ENCODE measurements at regions not wholly inside any gene's neighbourhood (a gene's known extent, or its start where the extent isn't known, plus 50 kb on each side); places are given as distances from the start of the nearest gene placed in this dataset.

DNA sequence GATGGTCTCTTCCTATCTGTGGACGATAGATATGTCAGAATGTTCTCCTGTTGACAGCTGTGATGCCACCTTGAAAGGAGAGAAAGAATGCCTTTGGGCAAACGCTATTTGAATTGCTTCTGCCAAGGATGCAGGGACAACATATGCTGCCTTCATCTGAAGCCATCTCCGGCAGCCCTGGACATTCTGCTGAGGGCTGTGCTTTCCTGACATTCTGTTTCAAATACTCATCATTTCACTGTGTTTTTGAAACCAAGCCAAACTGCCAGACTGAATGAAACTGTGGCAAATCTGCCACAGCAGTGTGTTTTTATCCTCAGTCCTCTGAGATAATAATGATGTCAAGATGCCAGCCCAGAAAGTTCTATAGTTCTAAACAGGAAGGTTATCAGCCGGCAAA lies 85.8 kb upstream of the BCAT1 start:
- no peak overlapping the region for H2BK12ac ChIP-seq (ENCODE audit: low read length)
- H3K18ac ChIP-seq (ENCODE audit: low read length), result no peak overlapping the region
- H2BK120ac ChIP-seq (ENCODE audit: low read depth, low read length), result no peak overlapping the region
- DNase-seq (ENCODE audit: low spot score), result no peak
- H3K4me1 ChIP-seq (ENCODE audit: control insufficient read depth in 2 of 2, insufficient read depth in 1 of 2, low read depth in 1 of 2, low read length in 2 of 2), result peaks cover 0 to 4% of the 10 kb centered on the region in 2 donors
- no peak overlapping the region for H3K4me2 ChIP-seq (ENCODE audit: insufficient read depth, low read length, poor library complexity, severe bottlenecking)
- no peaks in the 10 kb centered on the region for H3K36me3 ChIP-seq (replicated peaks in 1 of 2; ENCODE audit: control insufficient read depth in 2 of 2, insufficient read depth in 2 of 2, low read length in 2 of 2)
- H3K14ac ChIP-seq (ENCODE audit: low read length), result no peak overlapping the region
- H3K23ac ChIP-seq (ENCODE audit: low read depth, low read length, poor library complexity), result no peak overlapping the region
- no peak overlapping the region for H4K8ac ChIP-seq (ENCODE audit: low read depth, low read length)
- H3K9me3 ChIP-seq (replicated peaks in 1 of 2; ENCODE audit: control insufficient read depth in 2 of 2, insufficient read depth in 1 of 2, low read depth in 1 of 2, low read length in 2 of 2), result no peaks in the 10 kb centered on the region
- H3K79me1 ChIP-seq (ENCODE audit: low read depth, low read length), result no peaks in the 10 kb centered on the region
- no peak overlapping the region for H2AFZ ChIP-seq (ENCODE audit: low read length)
- H2AK5ac ChIP-seq (ENCODE audit: low read depth, low read length), result no peak overlapping the region
- no peak overlapping the region for H2BK5ac ChIP-seq (ENCODE audit: low read length)
- H4K91ac ChIP-seq (ENCODE audit: low read depth, low read length, poor library complexity), result no peak overlapping the region
- WGBS, 2 donors (ENCODE audit: extremely low coverage in 2 of 2, insufficient read length in 2 of 2, insufficient replicate concordance in 1 of 2), result no CpG with 5 or more reads among the region's 4 CpGs
- H3K4me3 ChIP-seq (ENCODE audit: low read length in 2 of 2), result no peak overlapping the region
- no peak overlapping the region for H3K27ac ChIP-seq (replicated peaks; ENCODE audit: low read length)
- no peak overlapping the region for H2BK15ac ChIP-seq (ENCODE audit: low read length)
- H3K27me3 ChIP-seq (ENCODE audit: control insufficient read depth in 3 of 3, insufficient read depth in 3 of 3, low read depth in 1 of 3, low read length in 3 of 3), result no peaks in the 10 kb centered on the region
- no peak overlapping the region for H3K9ac ChIP-seq (ENCODE audit: low read depth, low read length, poor library complexity)
- H3K4ac ChIP-seq (ENCODE audit: low read length), result no peak overlapping the region

DNA sequence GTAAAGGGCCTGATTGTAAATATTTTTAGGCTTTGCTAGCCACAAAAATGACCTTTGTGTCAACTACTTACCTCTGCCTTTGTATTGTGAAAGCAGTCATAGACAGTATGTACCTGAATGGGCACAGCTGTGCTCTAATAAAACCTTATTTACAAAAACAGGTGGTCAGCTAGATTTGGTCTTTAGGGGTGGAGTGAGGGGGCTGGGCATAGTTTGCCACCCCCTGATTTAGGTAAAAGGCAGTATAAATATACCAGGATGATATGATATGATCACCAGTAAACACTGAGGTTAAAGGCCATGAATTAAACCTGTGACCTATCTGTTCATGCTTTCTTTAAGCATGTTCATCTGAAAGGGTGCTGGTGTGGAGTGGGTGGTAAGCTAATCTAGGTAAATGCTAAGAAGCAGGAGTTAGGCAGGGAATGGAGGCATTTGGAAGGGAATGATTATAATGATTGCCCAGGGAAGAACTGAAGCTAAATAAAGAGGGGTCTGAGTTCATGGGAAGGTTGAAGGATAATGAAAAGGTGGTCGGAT lies 77.1 kb upstream of the BCAT1 start:
- Histone ChIP-seq H3K4ac (ENCODE audit: low read length) (no peak overlapping the region), H2BK12ac (ENCODE audit: low read length) (no peak overlapping the region), H2BK120ac (ENCODE audit: low read depth, low read length) (no peak overlapping the region), H3K4me3 (ENCODE audit: low read length in 2 of 2) (no peak overlapping the region), H3K27ac (replicated peaks; ENCODE audit: low read length) (no peak overlapping the region), H3K27me3 (ENCODE audit: control insufficient read depth in 3 of 3, insufficient read depth in 3 of 3, low read depth in 1 of 3, low read length in 3 of 3) (no peaks in the 10 kb centered on the region), H2BK15ac (ENCODE audit: low read length) (no peak overlapping the region), H3K9me3 (replicated peaks in 1 of 2; ENCODE audit: control insufficient read depth in 2 of 2, insufficient read depth in 1 of 2, low read depth in 1 of 2, low read length in 2 of 2) (no peaks in the 10 kb centered on the region), H3K14ac (ENCODE audit: low read length) (no peak overlapping the region), H3K9ac (ENCODE audit: low read depth, low read length, poor library complexity) (no peak overlapping the region), H3K18ac (ENCODE audit: low read length) (no peak overlapping the region), H2AFZ (ENCODE audit: low read length) (no peak overlapping the region), H3K4me1 (ENCODE audit: control insufficient read depth in 2 of 2, insufficient read depth in 1 of 2, low read depth in 1 of 2, low read length in 2 of 2) (peaks cover 0 to 9% of the 10 kb centered on the region in 2 donors), H4K8ac (ENCODE audit: low read depth, low read length) (no peak overlapping the region), H2AK5ac (ENCODE audit: low read depth, low read length) (no peak overlapping the region), H3K4me2 (ENCODE audit: insufficient read depth, low read length, poor library complexity, severe bottlenecking) (no peak overlapping the region), H3K36me3 (replicated peaks in 1 of 2; ENCODE audit: control insufficient read depth in 2 of 2, insufficient read depth in 2 of 2, low read length in 2 of 2) (no peaks in the 10 kb centered on the region), H3K23ac (ENCODE audit: low read depth, low read length, poor library complexity) (no peak overlapping the region), H3K79me1 (ENCODE audit: low read depth, low read length) (no peaks in the 10 kb centered on the region), H4K91ac (ENCODE audit: low read depth, low read length, poor library complexity) (no peak overlapping the region), H2BK5ac (ENCODE audit: low read length) (no peak overlapping the region)
- DNase-seq (ENCODE audit: low spot score), result no peak
- no CpG with 5 or more reads among the region's 1 CpG for WGBS, 2 donors (ENCODE audit: extremely low coverage in 2 of 2, insufficient read length in 2 of 2, insufficient replicate concordance in 1 of 2)

DNA sequence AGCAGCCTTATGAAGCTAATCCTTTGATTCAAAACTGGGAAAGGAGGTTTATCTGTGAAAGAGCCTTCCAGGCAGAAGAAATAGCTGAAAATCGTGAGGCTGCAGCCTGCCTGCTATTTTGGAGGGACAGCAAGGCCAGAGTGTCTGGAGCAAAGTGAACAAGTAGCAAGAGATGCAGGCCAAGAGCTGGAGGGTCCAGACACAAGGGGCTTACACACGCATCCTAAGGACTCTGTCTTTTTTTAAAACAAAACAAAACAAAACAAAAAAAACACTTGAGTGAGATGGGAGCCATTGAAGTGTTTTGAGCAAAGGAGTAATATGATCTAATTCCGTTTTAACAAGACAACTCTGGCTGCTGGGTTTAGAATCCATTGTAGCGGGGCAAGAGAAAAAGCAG lies 76.4 kb upstream of the BCAT1 start:
- H2BK12ac ChIP-seq (ENCODE audit: low read length), result no peak overlapping the region
- no peaks in the 10 kb centered on the region for H3K79me1 ChIP-seq (ENCODE audit: low read depth, low read length)
- H2BK15ac ChIP-seq (ENCODE audit: low read length), result no peak overlapping the region
- H2BK5ac ChIP-seq (ENCODE audit: low read length), result no peak overlapping the region
- H3K27ac ChIP-seq (replicated peaks; ENCODE audit: low read length), result peak overlapping the region; percentile 65
- no peak overlapping the region for H4K8ac ChIP-seq (ENCODE audit: low read depth, low read length)
- no peaks in the 10 kb centered on the region for H3K27me3 ChIP-seq (ENCODE audit: control insufficient read depth in 3 of 3, insufficient read depth in 3 of 3, low read depth in 1 of 3, low read length in 3 of 3)
- WGBS, 2 donors (ENCODE audit: extremely low coverage in 2 of 2, insufficient read length in 2 of 2, insufficient replicate concordance in 1 of 2), result no CpG with 5 or more reads among the region's 4 CpGs
- H3K4me2 ChIP-seq (ENCODE audit: insufficient read depth, low read length, poor library complexity, severe bottlenecking), result no peak overlapping the region
- no peak overlapping the region for H3K14ac ChIP-seq (ENCODE audit: low read length)
- H2AFZ ChIP-seq (ENCODE audit: low read length), result peak overlapping the region; percentile 73
- no peak overlapping the region for H3K4me3 ChIP-seq (ENCODE audit: low read length in 2 of 2)
- H3K9me3 ChIP-seq (replicated peaks in 1 of 2; ENCODE audit: control insufficient read depth in 2 of 2, insufficient read depth in 1 of 2, low read depth in 1 of 2, low read length in 2 of 2), result no peaks in the 10 kb centered on the region
- H4K91ac ChIP-seq (ENCODE audit: low read depth, low read length, poor library complexity), result no peak overlapping the region
- no peak overlapping the region for H2AK5ac ChIP-seq (ENCODE audit: low read depth, low read length)
- peaks cover 0 to 9% of the 10 kb centered on the region in 2 donors for H3K4me1 ChIP-seq (ENCODE audit: control insufficient read depth in 2 of 2, insufficient read depth in 1 of 2, low read depth in 1 of 2, low read length in 2 of 2)
- H3K9ac ChIP-seq (ENCODE audit: low read depth, low read length, poor library complexity), result no peak overlapping the region
- H3K23ac ChIP-seq (ENCODE audit: low read depth, low read length, poor library complexity), result no peak overlapping the region
- peak overlapping the region; percentile 67 for H3K18ac ChIP-seq (ENCODE audit: low read length)
- peak; percentile 24 for DNase-seq (ENCODE audit: low spot score)
- H2BK120ac ChIP-seq (ENCODE audit: low read depth, low read length), result no peak overlapping the region
- no peak overlapping the region for H3K4ac ChIP-seq (ENCODE audit: low read length)
- no peaks in the 10 kb centered on the region for H3K36me3 ChIP-seq (replicated peaks in 1 of 2; ENCODE audit: control insufficient read depth in 2 of 2, insufficient read depth in 2 of 2, low read length in 2 of 2)

DNA sequence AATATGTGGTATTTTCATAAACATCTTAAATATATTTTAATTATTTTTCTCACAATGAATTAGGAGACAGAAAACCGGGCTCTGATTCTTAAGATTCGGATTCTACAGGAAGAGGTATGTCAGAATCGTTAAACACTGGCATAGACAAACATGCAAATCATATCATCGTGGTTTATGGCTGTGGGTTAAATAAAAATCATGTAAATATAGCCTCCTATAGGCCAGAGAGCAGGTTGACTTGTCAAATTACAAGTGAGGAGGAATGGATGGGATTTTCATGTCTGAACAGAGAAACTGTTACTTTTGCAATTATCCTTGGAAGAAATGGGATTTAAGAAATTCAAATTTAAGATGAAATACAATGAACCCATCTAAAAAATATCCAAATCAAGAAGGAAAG lies 74.9 kb upstream of the BCAT1 start:
- Histone ChIP-seq H3K23ac (ENCODE audit: low read depth, low read length, poor library complexity) (no peak overlapping the region), H3K4me1 (ENCODE audit: control insufficient read depth in 2 of 2, insufficient read depth in 1 of 2, low read depth in 1 of 2, low read length in 2 of 2) (peaks cover 0 to 9% of the 10 kb centered on the region in 2 donors), H4K91ac (ENCODE audit: low read depth, low read length, poor library complexity) (no peak overlapping the region), H3K14ac (ENCODE audit: low read length) (no peak overlapping the region), H2AK5ac (ENCODE audit: low read depth, low read length) (no peak overlapping the region), H3K18ac (ENCODE audit: low read length) (no peak overlapping the region), H3K79me1 (ENCODE audit: low read depth, low read length) (no peaks in the 10 kb centered on the region), H3K4me3 (ENCODE audit: low read length in 2 of 2) (no peak overlapping the region), H4K8ac (ENCODE audit: low read depth, low read length) (no peak overlapping the region), H3K9ac (ENCODE audit: low read depth, low read length, poor library complexity) (no peak overlapping the region), H2AFZ (ENCODE audit: low read length) (no peak overlapping the region), H3K27ac (replicated peaks; ENCODE audit: low read length) (no peak overlapping the region), H3K27me3 (ENCODE audit: control insufficient read depth in 3 of 3, insufficient read depth in 3 of 3, low read depth in 1 of 3, low read length in 3 of 3) (no peaks in the 10 kb centered on the region), H3K9me3 (replicated peaks in 1 of 2; ENCODE audit: control insufficient read depth in 2 of 2, insufficient read depth in 1 of 2, low read depth in 1 of 2, low read length in 2 of 2) (peaks cover 3 to 6% of the 10 kb centered on the region in 2 donors), H2BK15ac (ENCODE audit: low read length) (no peak overlapping the region), H2BK5ac (ENCODE audit: low read length) (no peak overlapping the region), H3K36me3 (replicated peaks in 1 of 2; ENCODE audit: control insufficient read depth in 2 of 2, insufficient read depth in 2 of 2, low read length in 2 of 2) (no peaks in the 10 kb centered on the region), H3K4ac (ENCODE audit: low read length) (no peak overlapping the region), H3K4me2 (ENCODE audit: insufficient read depth, low read length, poor library complexity, severe bottlenecking) (no peak overlapping the region), H2BK120ac (ENCODE audit: low read depth, low read length) (no peak overlapping the region), H2BK12ac (ENCODE audit: low read length) (no peak overlapping the region)
- no peak for DNase-seq (ENCODE audit: low spot score)
- WGBS, 2 donors (ENCODE audit: extremely low coverage in 2 of 2, insufficient read length in 2 of 2, insufficient replicate concordance in 1 of 2), result no CpG with 5 or more reads among the region's 4 CpGs

Data from neuronal stem cell (in vitro differentiated cells).